CD14-positive monocyte (primary cell): ENCODE measurements at regions not wholly inside any gene's neighbourhood (a gene's known extent, or its start where the extent isn't known, plus 50 kb on each side); places are given as distances from the start of the nearest gene placed in this dataset.

ENCODE experiments used
- DNase-seq, 3 donors: peaks; one replicate each; pipeline ENCODE4 v3.0.0-alpha.2; 2011 to 2022
- H2AFZ ChIP-seq: 2 replicates; pipeline ENCODE4 v1.6.0; 2012; ENCODE audit warnings: mild to moderate bottlenecking, low read depth, low read length, inconsistent platforms; ENCODE audit not compliant: insufficient read depth, poor library complexity, severe bottlenecking
- H3K27ac ChIP-seq, 2 donors: 1 replicate in 1 of 2; 2 replicates in 1 of 2; pipeline ENCODE4 v1.5.1; 2012 to 2013; ENCODE audit warnings: low read length in 2 of 2, control low read depth in 1 of 2, inconsistent platforms in 1 of 2, low read depth in 1 of 2, mild to moderate bottlenecking in 1 of 2
- H3K27me3 ChIP-seq, 2 donors: one replicate each; pipeline versions ENCODE4 v1.6.0 to v1.6.1; 2011 to 2013; ENCODE audit warnings: low read length in 2 of 2; ENCODE audit not compliant: control insufficient read depth in 2 of 2, insufficient read depth in 2 of 2
- H3K36me3 ChIP-seq, 2 donors: replicated peaks in 1 of 2; 1 replicate in 1 of 2; 2 replicates in 1 of 2; pipeline versions ENCODE4 v1.5.1 to v1.6.1; 2012 to 2013; ENCODE audit warnings: low read length in 2 of 2, control low read depth in 1 of 2, inconsistent platforms in 1 of 2, mild to moderate bottlenecking in 1 of 2; ENCODE audit not compliant: insufficient read depth in 2 of 2, control insufficient read depth in 1 of 2
- H3K4me1 ChIP-seq, 2 donors: 1 replicate in 1 of 2; 2 replicates in 1 of 2; pipeline versions ENCODE4 v1.5.1 to v1.6.1; 2012 to 2013; ENCODE audit warnings: low read length in 2 of 2, control low read depth in 1 of 2, inconsistent platforms in 1 of 2, mild to moderate bottlenecking in 1 of 2, moderate library complexity in 1 of 2; ENCODE audit not compliant: insufficient read depth in 2 of 2, control insufficient read depth in 1 of 2
- H3K4me2 ChIP-seq: replicated peaks from 2 replicates; pipeline ENCODE3; 2012; ENCODE audit warnings: low read length, moderate library complexity, mild to moderate bottlenecking; ENCODE audit not compliant: poor library complexity, severe bottlenecking; ENCODE audit errors: extremely low read depth
- H3K4me3 ChIP-seq, 3 experiments: fragments of 200-600 bp in 1 of 3; sonication (generic) in 1 of 3; replicated peaks in 1 of 3; 1 replicate in 2 of 3; 2 replicates in 1 of 3; pipeline ENCODE4 v1.5.1; 2011 to 2013; ENCODE audit warnings: low read length in 3 of 3, mild to moderate bottlenecking in 3 of 3, control low read depth in 2 of 3, low read depth in 2 of 3, inconsistent platforms in 1 of 3, moderate library complexity in 1 of 3
- H3K79me2 ChIP-seq: 2 replicates; pipeline ENCODE4 v1.6.0; 2012; ENCODE audit warnings: mild to moderate bottlenecking, control low read depth, inconsistent platforms, low read length, moderate library complexity; ENCODE audit not compliant: insufficient read depth
- H3K9ac ChIP-seq: 2 replicates; pipeline ENCODE4 v1.6.0; 2017; ENCODE audit warnings: low read length, mild to moderate bottlenecking; ENCODE audit not compliant: insufficient read depth, poor library complexity, severe bottlenecking
- H3K9me3 ChIP-seq, 2 donors: replicated peaks in 1 of 2; 1 replicate in 1 of 2; 2 replicates in 1 of 2; pipeline versions ENCODE4 v1.5.1 to v1.6.1; 2012 to 2013; ENCODE audit warnings: low read length in 2 of 2, control low read depth in 1 of 2; ENCODE audit not compliant: control insufficient read depth in 1 of 2, insufficient read depth in 1 of 2
- H4K20me1 ChIP-seq: 2 replicates; pipeline ENCODE4 v1.6.0; 2012; ENCODE audit warnings: mild to moderate bottlenecking, low read length, control low read depth, moderate library complexity; ENCODE audit not compliant: insufficient read depth
- H3K27ac Mint-ChIP-seq, 7 donors: one replicate each; pipeline ENCODE4 v1.8.0; 2020; ENCODE audit warnings: mild to moderate bottlenecking in 7 of 7, mixed read lengths in 7 of 7, moderate library complexity in 6 of 7, inconsistent platforms in 2 of 7
- H3K27me3 Mint-ChIP-seq, 3 donors: one replicate each; pipeline ENCODE4 v1.8.0; 2021 to 2022; ENCODE audit warnings: low read depth in 3 of 3, mild to moderate bottlenecking in 3 of 3, mixed read lengths in 3 of 3, moderate library complexity in 3 of 3, inconsistent platforms in 1 of 3
- H3K36me3 Mint-ChIP-seq, 2 donors: one replicate each; pipeline ENCODE4 v1.8.0; 2020; ENCODE audit warnings: mixed read lengths in 2 of 2, inconsistent platforms in 1 of 2, mild to moderate bottlenecking in 1 of 2
- H3K4me1 Mint-ChIP-seq: one replicate; pipeline ENCODE4 v1.8.0; 2020; ENCODE audit warnings: mild to moderate bottlenecking, mixed read lengths
- H3K4me3 Mint-ChIP-seq, 2 donors: one replicate each; pipeline ENCODE4 v1.8.0; 2020; ENCODE audit warnings: mild to moderate bottlenecking in 2 of 2, mixed read lengths in 2 of 2, moderate library complexity in 1 of 2
- H3K9me3 Mint-ChIP-seq, 7 donors: one replicate each; pipeline ENCODE4 v1.8.0; 2020 to 2022; ENCODE audit warnings: mixed read lengths in 7 of 7, mild to moderate bottlenecking in 6 of 7, moderate library complexity in 6 of 7, inconsistent platforms in 2 of 7
- WGBS: methylation state at CpG from one replicate; pipeline ENCODE4 v1.1.5; 2013; ENCODE audit warnings: missing lambda C conversion rate; ENCODE audit not compliant: insufficient coverage; 5-methylcytosine and 5-hydroxymethylcytosine counted together
- intact Hi-C, 2 donors: fragments of 100-400 bp; cut with micrococcal nuclease; formaldehyde crosslinking; loops; one replicate each; pipeline versions ENCODE4 v1.15.0 to v1.15.1; 2023
- TF ChIP-seq, protein P1 (sequence below): fragments of 200-600 bp; IDR thresholded peaks from one replicate; pipeline ENCODE4 v1.8.0; 2022; ENCODE audit warnings: antibody characterized with exemption, mild to moderate bottlenecking

DNA sequence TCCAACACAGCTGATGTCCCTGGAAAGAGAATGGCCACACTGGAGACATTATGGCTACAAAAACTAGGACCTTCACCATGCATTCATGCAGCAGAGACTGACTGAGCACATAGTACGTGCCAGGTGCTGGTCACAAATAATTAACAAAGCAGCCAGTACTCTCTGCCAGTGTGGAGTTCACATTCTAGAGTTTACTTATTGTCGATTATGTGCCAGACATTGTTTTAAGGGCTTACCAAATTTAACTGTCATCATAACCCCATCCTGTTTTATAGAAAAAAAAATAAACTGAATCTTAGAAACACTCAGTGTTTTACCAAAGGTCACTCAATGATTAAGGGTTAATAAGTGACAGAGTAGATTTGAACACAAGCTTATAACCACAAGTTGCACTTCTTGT is 143.3 kb downstream of the RRAGC start:
- Mint-ChIP-seq H3K36me3 (no peaks in the 10 kb centered on the region), H3K4me1 (no peaks in the 10 kb centered on the region), H3K4me3 (no peak overlapping the region), H3K27ac (no peak overlapping the region), H3K27me3 (peaks cover 8 to 17% (median 12%) of the 10 kb centered on the region in 3 donors), H3K9me3 (peaks cover 0 to 5% (median 2%) of the 10 kb centered on the region in 7 donors)
- H3K4me2 ChIP-seq: no peak overlapping the region
- H3K4me3 ChIP-seq: no peak overlapping the region
- no peak overlapping the region for H3K27ac ChIP-seq
- no peaks in the 10 kb centered on the region for H3K27me3 ChIP-seq
- no peaks in the 10 kb centered on the region for H3K36me3 ChIP-seq
- no peaks in the 10 kb centered on the region for H3K4me1 ChIP-seq
- intact Hi-C loops: no loop called here
- 88% methylated on average over 1 of the region's 2 CpGs for WGBS
- H3K9ac ChIP-seq: no peak overlapping the region
- H3K79me2 ChIP-seq: no peaks in the 10 kb centered on the region
- H4K20me1 ChIP-seq: no peaks in the 10 kb centered on the region
- H2AFZ ChIP-seq: no peak overlapping the region
- TF ChIP-seq, protein P1, sequence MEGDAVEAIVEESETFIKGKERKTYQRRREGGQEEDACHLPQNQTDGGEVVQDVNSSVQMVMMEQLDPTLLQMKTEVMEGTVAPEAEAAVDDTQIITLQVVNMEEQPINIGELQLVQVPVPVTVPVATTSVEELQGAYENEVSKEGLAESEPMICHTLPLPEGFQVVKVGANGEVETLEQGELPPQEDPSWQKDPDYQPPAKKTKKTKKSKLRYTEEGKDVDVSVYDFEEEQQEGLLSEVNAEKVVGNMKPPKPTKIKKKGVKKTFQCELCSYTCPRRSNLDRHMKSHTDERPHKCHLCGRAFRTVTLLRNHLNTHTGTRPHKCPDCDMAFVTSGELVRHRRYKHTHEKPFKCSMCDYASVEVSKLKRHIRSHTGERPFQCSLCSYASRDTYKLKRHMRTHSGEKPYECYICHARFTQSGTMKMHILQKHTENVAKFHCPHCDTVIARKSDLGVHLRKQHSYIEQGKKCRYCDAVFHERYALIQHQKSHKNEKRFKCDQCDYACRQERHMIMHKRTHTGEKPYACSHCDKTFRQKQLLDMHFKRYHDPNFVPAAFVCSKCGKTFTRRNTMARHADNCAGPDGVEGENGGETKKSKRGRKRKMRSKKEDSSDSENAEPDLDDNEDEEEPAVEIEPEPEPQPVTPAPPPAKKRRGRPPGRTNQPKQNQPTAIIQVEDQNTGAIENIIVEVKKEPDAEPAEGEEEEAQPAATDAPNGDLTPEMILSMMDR: no peak
- H3K9me3 ChIP-seq: no peaks in the 10 kb centered on the region
- no peak for DNase-seq

DNA sequence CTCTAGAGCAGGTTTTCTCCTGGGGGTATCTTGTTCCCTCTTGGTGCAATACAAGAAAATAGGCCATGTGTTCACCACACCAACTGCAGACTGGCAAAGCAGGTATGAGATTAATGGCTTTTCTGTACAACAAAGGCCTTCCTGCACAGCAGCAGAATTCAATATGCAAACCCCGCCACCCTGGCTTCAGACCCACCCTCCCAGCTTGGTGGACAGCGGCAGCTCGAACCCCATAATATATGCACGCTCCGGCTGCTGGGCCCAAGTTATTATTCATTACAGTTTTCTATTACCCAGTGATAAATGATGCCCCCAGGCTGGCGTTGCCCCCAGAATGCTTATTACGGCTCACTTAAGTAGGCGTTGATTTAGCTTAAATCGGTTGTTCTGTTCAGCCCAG is 144.2 kb downstream of the RRAGC start:
- Mint-ChIP-seq H3K27ac (no peak overlapping the region), H3K9me3 (peaks cover 0 to 5% (median 2%) of the 10 kb centered on the region in 7 donors), H3K27me3 (peaks cover 7 to 17% (median 10%) of the 10 kb centered on the region in 3 donors), H3K36me3 (no peaks in the 10 kb centered on the region), H3K4me1 (no peaks in the 10 kb centered on the region), H3K4me3 (no peak overlapping the region)
- H3K27me3 ChIP-seq: no peaks in the 10 kb centered on the region
- H3K9ac ChIP-seq: no peak overlapping the region
- no peaks in the 10 kb centered on the region for H4K20me1 ChIP-seq
- no peak overlapping the region for H2AFZ ChIP-seq
- intact Hi-C loops: no loop called here
- H3K4me1 ChIP-seq: no peaks in the 10 kb centered on the region
- DNase-seq: no peak
- no peak overlapping the region for H3K27ac ChIP-seq
- TF ChIP-seq, protein P1: no peak
- no peak overlapping the region for H3K4me2 ChIP-seq
- H3K79me2 ChIP-seq: no peaks in the 10 kb centered on the region
- H3K4me3 ChIP-seq: no peak overlapping the region
- WGBS: 95% methylated on average over 8 of the region's 9 CpGs
- no peaks in the 10 kb centered on the region for H3K36me3 ChIP-seq
- no peaks in the 10 kb centered on the region for H3K9me3 ChIP-seq
